Effector memory CD4-positive, alpha-beta T cell (primary cell): ENCODE measurements at regions not wholly inside any gene's neighbourhood (a gene's known extent, or its start where the extent isn't known, plus 50 kb on each side); places are given as distances from the start of the nearest gene placed in this dataset.

Experiments used
- DNase-seq, 3 donors: peaks; one replicate each; pipeline ENCODE4 v3.0.0-alpha.2; 2020
- H3K27ac ChIP-seq: 2 replicates; pipeline ENCODE4 v1.7.0; 2013; ENCODE audit warnings: mild to moderate bottlenecking, low read length, moderate library complexity; ENCODE audit not compliant: insufficient read depth, poor library complexity, severe bottlenecking
- H3K27me3 ChIP-seq: replicated peaks from 2 replicates; pipeline ENCODE4 v1.7.0; 2013; ENCODE audit warnings: mild to moderate bottlenecking, low read length; ENCODE audit not compliant: insufficient read depth, control insufficient read depth, poor library complexity, severe bottlenecking
- H3K36me3 ChIP-seq: 2 replicates; pipeline ENCODE4 v1.7.0; 2013; ENCODE audit warnings: mild to moderate bottlenecking, low read length, moderate library complexity; ENCODE audit not compliant: control insufficient read depth, insufficient read depth
- H3K4me1 ChIP-seq: 2 replicates; pipeline ENCODE4 v1.7.0; 2013; ENCODE audit warnings: low read length, mild to moderate bottlenecking; ENCODE audit not compliant: control insufficient read depth, insufficient read depth, poor library complexity, severe bottlenecking
- H3K4me3 ChIP-seq: 2 replicates; pipeline ENCODE4 v1.7.0; 2013; ENCODE audit warnings: low read length, low read depth, mild to moderate bottlenecking; ENCODE audit not compliant: insufficient read depth, poor library complexity, severe bottlenecking
- H3K9me3 ChIP-seq: 2 replicates; pipeline ENCODE4 v1.7.0; 2013; ENCODE audit warnings: mild to moderate bottlenecking, low read length, moderate library complexity; ENCODE audit not compliant: control insufficient read depth

- no peak for DNase-seq
- H3K4me3 ChIP-seq = no peak overlapping the region
- H3K27me3 ChIP-seq = no peaks in the 10 kb centered on the region
- no peak overlapping the region for H3K27ac ChIP-seq
- H3K9me3 ChIP-seq = no peaks in the 10 kb centered on the region
- H3K36me3 ChIP-seq = no peaks in the 10 kb centered on the region
- H3K4me1 ChIP-seq = no peaks in the 10 kb centered on the region
Observed at GRCh38 chr2:126822115-126822514, 76.6 kb upstream of the TEX51 start.

DNA sequence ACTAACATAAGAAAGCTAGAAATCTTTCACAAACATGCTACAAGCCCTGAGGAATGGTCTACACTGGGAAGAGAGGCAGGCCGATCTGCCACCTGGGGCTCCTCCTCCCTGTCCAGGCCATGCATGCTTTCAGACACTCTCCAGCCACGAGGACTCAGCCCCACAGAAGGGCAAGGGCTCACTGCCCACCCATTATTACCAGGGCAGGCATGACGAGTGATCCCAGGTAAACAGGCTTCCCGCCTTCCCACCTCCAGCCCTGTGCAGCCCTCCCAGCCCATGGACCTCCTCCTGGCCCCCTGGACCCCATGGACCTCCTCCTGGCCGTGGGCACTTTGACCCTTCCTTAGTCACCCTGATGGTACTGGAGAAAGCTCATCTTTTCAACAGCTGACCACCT lies 75.8 kb upstream of the TEX51 start:
- no peaks in the 10 kb centered on the region for H3K36me3 ChIP-seq
- H3K4me1 ChIP-seq = no peaks in the 10 kb centered on the region
- H3K27ac ChIP-seq = no peak overlapping the region
- DNase-seq = no peak
- H3K27me3 ChIP-seq = no peaks in the 10 kb centered on the region
- no peaks in the 10 kb centered on the region for H3K9me3 ChIP-seq
- no peak overlapping the region for H3K4me3 ChIP-seq

DNA sequence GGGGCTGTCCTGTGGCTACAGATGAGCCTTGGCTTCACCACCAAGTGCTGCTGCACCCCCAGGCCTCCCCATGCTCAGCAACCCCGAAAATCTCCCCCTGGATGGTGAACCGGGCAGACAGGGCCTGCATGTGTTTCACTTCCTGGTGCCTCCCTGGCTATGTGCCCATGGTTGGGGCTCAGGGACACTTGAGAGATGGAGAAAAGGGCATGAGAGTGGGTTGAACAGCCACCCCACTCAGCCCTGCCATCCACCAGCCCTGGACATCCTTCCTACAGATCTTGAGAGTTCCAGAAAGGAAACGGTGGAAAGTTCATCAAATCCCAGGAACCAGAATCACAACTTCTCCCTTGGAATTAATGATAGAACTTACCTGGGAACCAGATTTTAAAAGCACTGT lies 74.7 kb upstream of the TEX51 start:
- Histone ChIP-seq H3K4me3 (no peak overlapping the region), H3K36me3 (no peaks in the 10 kb centered on the region), H3K9me3 (no peaks in the 10 kb centered on the region), H3K27ac (no peak overlapping the region), H3K27me3 (no peaks in the 10 kb centered on the region), H3K4me1 (no peaks in the 10 kb centered on the region)
- DNase-seq = no peak

DNA sequence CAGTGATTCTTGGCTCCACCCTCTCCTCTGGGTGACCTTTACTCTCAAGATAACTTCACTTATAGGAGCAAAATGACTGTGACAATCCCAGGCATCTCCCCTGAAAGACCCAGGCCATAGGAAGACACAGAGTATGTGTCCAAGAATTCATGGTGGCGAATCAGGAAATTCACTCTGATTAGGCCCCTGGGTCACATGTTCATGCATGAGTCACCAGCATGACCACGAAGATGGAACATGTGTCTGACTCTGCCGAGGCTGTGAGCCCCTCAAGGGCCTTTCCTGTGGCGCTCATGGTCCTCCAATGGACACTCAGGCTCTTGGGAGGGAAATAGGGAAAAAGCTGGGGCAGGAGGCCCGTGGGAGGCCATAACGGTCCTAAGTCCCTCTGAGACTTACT lies 74.0 kb upstream of the TEX51 start:
- H3K27me3 ChIP-seq = no peaks in the 10 kb centered on the region
- H3K9me3 ChIP-seq = no peaks in the 10 kb centered on the region
- DNase-seq = no peak
- no peak overlapping the region for H3K4me3 ChIP-seq
- no peaks in the 10 kb centered on the region for H3K36me3 ChIP-seq
- no peak overlapping the region for H3K27ac ChIP-seq
- no peaks in the 10 kb centered on the region for H3K4me1 ChIP-seq

GRCh38 chr2:126825316-126825715 lies 73.4 kb upstream of the TEX51 start:
- H3K27me3 ChIP-seq = no peaks in the 10 kb centered on the region
- no peak for DNase-seq
- no peaks in the 10 kb centered on the region for H3K4me1 ChIP-seq
- no peaks in the 10 kb centered on the region for H3K9me3 ChIP-seq
- H3K4me3 ChIP-seq = no peak overlapping the region
- H3K27ac ChIP-seq = no peak overlapping the region
- no peaks in the 10 kb centered on the region for H3K36me3 ChIP-seq

DNA sequence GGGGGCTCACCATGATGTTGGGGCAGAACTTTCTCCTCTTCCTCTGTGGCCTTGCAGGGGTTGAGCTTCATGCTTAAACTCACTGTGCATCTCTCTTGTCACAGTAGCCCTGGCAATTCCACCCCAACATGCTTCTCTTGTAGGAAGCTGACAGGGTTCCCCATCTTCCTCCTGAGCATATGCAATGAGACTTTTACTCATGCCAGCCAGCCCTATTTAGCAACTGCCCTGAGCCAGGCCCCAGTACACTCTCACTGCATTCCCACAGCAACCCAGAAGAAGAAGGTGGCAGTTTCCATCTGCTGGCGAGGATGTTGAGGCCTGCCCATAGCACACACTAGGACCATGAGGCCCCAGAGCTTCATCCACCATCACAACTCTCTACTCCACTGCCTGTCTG lies 72.2 kb upstream of the TEX51 start:
- Histone ChIP-seq H3K36me3 (no peaks in the 10 kb centered on the region), H3K27ac (no peak overlapping the region), H3K4me1 (no peaks in the 10 kb centered on the region), H3K9me3 (no peaks in the 10 kb centered on the region), H3K4me3 (no peak overlapping the region), H3K27me3 (no peaks in the 10 kb centered on the region)
- DNase-seq = no peak

GRCh38 chr2:126827371-126827770 lies 71.3 kb upstream of the TEX51 start:
- no peak for DNase-seq
- Histone ChIP-seq H3K36me3 (no peaks in the 10 kb centered on the region), H3K27ac (no peak overlapping the region), H3K9me3 (no peaks in the 10 kb centered on the region), H3K27me3 (no peaks in the 10 kb centered on the region), H3K4me1 (no peaks in the 10 kb centered on the region), H3K4me3 (no peak overlapping the region)

DNA sequence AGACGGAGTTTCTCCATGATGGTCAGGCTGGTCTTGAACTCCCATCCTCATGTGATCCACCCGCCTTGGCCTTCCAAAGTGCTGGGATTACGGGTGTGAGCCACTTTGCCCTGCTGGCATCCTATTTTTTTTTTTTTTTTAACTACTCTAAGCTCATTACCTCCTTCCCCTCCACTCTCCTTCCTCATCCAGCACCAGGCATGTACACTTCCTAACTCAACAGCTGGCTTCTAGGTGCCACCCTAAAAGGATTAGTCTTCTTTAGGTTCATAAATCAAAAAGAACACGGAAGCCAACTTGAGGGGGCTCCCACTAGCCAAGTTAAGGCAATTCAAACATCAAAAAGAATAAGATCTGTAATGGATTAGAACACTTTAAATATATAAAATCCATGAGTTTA lies 70.6 kb upstream of the TEX51 start:
- no peak for DNase-seq
- H3K27me3 ChIP-seq = no peaks in the 10 kb centered on the region
- no peaks in the 10 kb centered on the region for H3K36me3 ChIP-seq
- H3K9me3 ChIP-seq = no peaks in the 10 kb centered on the region
- no peak overlapping the region for H3K4me3 ChIP-seq
- H3K4me1 ChIP-seq = no peaks in the 10 kb centered on the region
- H3K27ac ChIP-seq = no peak overlapping the region

DNA sequence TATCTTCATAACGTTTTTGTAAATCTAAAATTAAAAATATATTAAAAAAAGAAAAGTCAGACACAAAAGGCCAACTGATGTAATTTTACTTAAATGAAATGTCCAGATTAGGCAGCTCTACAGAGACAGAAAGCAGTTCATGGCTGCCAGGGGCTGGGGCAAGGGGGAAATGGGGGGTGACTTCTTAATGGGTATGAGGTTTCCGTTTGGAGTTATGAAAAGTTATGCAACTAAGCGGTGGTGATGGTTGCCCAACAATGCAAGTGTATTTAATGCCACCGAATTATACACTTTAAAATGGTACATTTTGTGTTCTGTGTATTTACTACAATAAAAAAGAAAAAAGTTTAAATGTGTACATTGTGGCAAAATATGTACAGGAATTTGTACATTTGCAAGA lies 70.2 kb upstream of the TEX51 start:
- H3K4me3 ChIP-seq = no peak overlapping the region
- H3K36me3 ChIP-seq = no peaks in the 10 kb centered on the region
- H3K4me1 ChIP-seq = no peaks in the 10 kb centered on the region
- DNase-seq = no peak
- no peaks in the 10 kb centered on the region for H3K27me3 ChIP-seq
- H3K27ac ChIP-seq = no peak overlapping the region
- no peaks in the 10 kb centered on the region for H3K9me3 ChIP-seq

DNA sequence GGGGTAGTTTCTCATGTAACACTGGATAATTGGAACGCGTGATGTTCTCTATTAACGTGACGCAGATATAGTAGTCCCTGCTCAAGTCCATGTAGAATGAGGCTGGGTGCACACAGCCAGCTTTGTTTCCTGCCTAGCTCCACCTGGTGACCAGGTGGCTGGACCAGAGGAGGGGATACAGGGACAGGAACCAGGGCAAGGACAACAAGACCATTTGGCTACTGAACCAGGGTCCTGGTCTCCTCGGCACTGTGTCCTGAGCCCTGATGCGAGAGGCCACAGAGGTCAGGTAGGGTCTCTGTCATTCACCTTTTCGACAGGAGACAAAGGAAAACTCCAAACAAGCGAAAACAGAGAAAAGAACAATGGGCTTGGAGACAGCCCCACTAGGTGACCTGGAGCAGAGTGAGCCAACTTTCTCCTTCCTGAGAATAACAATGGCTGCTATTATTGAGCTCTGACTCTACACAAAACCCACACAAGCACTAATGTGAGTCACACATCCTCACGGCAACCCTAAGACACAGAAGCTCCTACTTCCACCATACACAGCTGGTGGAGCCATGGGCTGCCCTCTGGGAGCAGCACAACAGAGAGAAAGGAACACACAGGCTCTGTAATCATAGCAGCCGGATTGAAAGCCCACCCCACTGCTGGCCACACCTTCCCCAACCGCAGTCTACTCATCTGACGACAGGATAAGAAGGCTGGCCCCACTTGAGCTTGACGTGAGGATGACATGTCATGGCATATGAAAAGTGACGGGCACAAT lies 67.3 kb upstream of the TEX51 start:
- no peaks in the 10 kb centered on the region for H3K9me3 ChIP-seq
- H3K4me1 ChIP-seq = no peaks in the 10 kb centered on the region
- H3K27me3 ChIP-seq = no peaks in the 10 kb centered on the region
- no peak overlapping the region for H3K4me3 ChIP-seq
- H3K27ac ChIP-seq = no peak overlapping the region
- no peaks in the 10 kb centered on the region for H3K36me3 ChIP-seq
- DNase-seq = no peak
